ENCODE measurements at regions not wholly inside any gene's neighbourhood (a gene's known extent, or its start where the extent isn't known, plus 50 kb on each side); places are given as distances from the start of the nearest gene placed in this dataset.

GRCh38 chr2:196482119-196483065 lies 157.1 kb upstream of the CCDC150 start:
- TF ChIP-seq, protein P1, sequence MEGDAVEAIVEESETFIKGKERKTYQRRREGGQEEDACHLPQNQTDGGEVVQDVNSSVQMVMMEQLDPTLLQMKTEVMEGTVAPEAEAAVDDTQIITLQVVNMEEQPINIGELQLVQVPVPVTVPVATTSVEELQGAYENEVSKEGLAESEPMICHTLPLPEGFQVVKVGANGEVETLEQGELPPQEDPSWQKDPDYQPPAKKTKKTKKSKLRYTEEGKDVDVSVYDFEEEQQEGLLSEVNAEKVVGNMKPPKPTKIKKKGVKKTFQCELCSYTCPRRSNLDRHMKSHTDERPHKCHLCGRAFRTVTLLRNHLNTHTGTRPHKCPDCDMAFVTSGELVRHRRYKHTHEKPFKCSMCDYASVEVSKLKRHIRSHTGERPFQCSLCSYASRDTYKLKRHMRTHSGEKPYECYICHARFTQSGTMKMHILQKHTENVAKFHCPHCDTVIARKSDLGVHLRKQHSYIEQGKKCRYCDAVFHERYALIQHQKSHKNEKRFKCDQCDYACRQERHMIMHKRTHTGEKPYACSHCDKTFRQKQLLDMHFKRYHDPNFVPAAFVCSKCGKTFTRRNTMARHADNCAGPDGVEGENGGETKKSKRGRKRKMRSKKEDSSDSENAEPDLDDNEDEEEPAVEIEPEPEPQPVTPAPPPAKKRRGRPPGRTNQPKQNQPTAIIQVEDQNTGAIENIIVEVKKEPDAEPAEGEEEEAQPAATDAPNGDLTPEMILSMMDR (IDR thresholded peaks at IDR 0.05; ENCODE audit: borderline replicate concordance, insufficient read depth, low read depth, low read length): no peak; the same call in 1 of the 2 replicates
- H3K4me3 ChIP-seq (ENCODE audit: low read depth, low read length): no peak overlapping the region

GRCh38 chr2:196486146-196486545 lies 153.4 kb upstream of the CCDC150 start:
- H3K4me3 ChIP-seq (ENCODE audit: low read depth, low read length): no peak overlapping the region
- TF ChIP-seq, protein P1 (IDR thresholded peaks at IDR 0.05; ENCODE audit: borderline replicate concordance, insufficient read depth, low read depth, low read length): no peak

DNA sequence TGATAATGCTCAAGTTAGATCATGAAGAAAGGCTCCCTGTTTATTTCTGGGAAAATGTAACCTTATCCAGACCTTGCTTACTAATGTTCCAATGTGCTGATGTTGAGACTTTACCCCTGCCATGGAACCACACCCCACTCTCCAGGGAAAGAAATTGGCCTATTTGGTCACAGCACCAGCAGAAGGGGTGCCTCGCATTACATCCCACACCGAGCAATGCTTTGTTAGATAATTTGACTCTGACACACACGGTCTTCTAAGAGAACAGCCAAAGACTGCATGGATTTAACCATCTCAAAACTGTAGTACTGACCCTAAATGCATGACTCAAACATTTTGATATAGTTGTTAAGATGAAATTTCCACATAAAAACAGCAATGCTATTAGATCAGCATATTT lies 152.1 kb upstream of the CCDC150 start:
- H3K4me3 ChIP-seq (ENCODE audit: low read depth, low read length): no peak overlapping the region
- TF ChIP-seq, protein P1 (IDR thresholded peaks at IDR 0.05; ENCODE audit: borderline replicate concordance, insufficient read depth, low read depth, low read length): no peak

DNA sequence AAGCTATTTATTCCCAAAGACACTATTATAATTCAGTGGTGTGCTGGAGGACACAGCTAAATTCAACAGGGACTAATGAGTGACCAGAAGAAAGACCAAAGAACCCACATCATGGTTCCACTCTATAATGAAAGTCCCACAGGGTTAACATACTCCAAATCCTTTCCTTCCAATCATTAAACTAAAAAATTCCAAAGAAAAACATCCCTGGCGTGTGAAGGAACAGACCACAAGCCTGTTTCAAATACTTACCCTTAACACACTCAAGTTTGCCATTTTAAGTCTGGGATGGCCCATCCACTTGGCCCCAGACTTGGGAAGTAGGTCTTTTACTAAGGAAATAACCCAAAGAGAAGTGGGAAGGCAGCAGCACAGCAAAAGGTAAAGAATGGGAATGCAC lies 150.1 kb upstream of the CCDC150 start:
- no peak overlapping the region for H3K4me3 ChIP-seq (ENCODE audit: low read depth, low read length)
- TF ChIP-seq, protein P1 (IDR thresholded peaks at IDR 0.05; ENCODE audit: borderline replicate concordance, insufficient read depth, low read depth, low read length): no peak

- H3K4me3 ChIP-seq (ENCODE audit: low read depth, low read length): no peak overlapping the region
- TF ChIP-seq, protein P1 (IDR thresholded peaks at IDR 0.05; ENCODE audit: borderline replicate concordance, insufficient read depth, low read depth, low read length): no peak
These were observed 146.6 kb upstream of the CCDC150 start for GRCh38 chr2:196492946-196493345.

DNA sequence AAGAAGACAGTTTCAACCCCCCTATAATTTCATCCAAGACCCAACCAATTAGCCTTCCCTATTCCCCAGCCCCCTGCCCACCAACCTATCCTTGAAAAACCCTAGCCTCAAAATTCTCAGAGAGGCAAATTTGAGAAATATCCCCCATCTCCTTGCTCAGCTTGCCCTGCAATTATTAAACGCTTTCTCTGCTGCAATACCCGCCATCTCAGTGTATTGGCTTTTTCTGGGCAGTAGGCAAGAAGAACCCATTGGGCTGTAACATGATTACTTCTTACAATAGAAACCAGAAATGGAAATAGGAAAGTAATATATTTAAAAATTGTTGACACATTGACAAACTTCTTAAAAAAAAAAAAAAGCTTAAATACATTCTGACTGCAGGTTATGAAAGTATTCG lies 140.6 kb upstream of the CCDC150 start:
- no peak overlapping the region for H3K4me3 ChIP-seq (ENCODE audit: low read depth, low read length)
- TF ChIP-seq, protein P1 (IDR thresholded peaks at IDR 0.05; ENCODE audit: borderline replicate concordance, insufficient read depth, low read depth, low read length): no peak

DNA sequence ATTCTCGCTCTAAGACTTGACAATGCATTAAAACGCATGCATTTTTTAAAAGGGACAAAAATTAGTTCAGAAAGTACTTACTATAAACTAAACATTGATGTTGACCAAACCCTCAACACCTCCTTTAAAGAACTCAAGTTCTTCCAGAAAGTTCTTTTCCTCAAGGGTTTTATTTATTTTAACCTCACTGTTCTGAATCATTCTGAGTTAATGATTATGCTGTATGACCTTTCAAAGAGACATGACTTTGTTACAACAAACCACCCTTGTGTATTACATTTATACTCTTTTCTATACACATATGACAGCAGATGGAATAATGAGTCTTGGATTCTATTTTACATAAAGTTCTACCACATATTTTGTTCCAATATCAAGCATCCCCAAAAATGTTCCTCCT lies 139.8 kb upstream of the CCDC150 start:
- TF ChIP-seq, protein P1 (IDR thresholded peaks at IDR 0.05; ENCODE audit: borderline replicate concordance, insufficient read depth, low read depth, low read length): no peak
- H3K4me3 ChIP-seq (ENCODE audit: low read depth, low read length): no peak overlapping the region
